NCI-H2081 treated with DMSO at 0.1 percent for 48 hours (cell line): ENCODE measurements at regions not wholly inside any gene's neighbourhood (a gene's known extent, or its start where the extent isn't known, plus 50 kb on each side); places are given as distances from the start of the nearest gene placed in this dataset.
"Not testable (repeated sequence)": the region's sequence is repeated elsewhere in the genome, so short reads cannot be mapped to it uniquely, and the experiment has no call there.

Source experiments
- DNase-seq: peaks from one replicate; lab custom pipeline; 2025; lab: John Stamatoyannopoulos, UW

DNA sequence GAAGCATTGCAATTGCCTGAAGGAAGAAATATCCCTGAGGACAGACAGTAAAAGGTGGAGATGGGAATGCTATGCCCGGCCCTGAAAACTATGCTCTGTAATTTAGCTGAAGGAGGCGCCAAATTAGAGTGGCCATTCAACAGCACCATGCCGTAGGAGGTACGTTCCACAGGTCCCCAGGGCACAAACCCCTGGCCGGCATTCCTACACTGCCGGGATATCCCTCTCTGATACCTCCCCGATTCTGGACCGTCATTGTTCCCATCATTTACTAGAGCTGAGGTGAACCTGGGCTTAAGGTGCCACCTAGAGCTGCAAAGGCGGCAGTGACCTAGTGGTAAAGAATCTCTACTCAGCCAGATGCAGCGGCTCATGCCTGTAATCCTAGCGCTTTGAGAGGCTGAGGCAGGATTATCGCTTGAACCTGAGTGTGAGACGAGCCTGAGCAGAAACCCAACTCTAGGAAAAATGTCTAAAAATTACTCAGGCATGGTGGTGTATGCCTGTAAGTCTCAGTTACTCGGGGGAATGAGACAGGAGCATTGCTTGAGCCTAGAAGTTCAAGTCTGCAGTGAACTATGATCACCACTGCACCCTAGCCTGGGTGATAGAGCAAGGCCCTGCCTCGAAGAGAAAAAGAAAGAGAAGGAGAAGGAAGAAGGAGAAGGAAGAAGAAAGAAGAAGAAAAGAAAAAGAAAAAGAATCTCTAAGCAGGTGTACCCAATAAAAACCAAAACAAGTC lies 53.0 kb upstream of the TNKS2 start:
- DNase-seq, result no peak

DNA sequence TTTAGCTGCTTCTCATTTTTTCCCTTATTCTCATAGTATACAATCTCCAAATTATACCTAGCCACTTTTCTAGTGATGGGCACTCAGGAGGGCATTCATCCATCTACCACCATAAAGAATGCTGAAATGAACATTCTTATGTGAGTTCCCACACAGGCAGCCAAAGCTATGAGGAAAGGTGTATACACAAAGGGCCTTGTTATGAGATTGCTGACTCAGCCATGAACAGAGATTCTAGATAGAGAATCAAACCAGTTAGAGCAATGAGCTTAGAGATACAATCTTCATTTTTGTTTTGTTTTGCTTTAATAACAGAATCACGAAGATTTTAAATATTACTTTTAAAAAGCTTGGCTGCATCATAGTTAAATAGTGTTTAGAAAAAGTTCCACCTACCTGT lies 54.8 kb upstream of the TNKS2 start:
- DNase-seq, result no peak

DNA sequence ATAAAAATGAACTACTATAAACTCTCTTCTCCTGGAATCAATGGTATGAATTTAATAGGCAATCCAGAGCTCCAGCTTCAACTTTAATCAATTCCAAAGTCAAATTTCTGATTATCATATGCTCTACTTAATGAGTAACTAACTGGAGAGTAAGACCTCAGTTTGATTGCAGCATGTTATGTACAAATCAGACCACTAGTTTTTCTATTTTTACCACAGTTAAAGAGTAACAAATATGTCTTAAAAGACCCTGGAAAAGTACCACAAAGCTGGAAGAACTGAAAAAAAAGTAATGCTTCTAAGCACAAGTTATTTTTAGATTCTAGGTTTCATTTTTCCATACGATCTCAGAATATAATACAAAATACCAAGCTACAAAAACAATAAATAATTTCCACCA lies 56.0 kb upstream of the TNKS2 start:
- no peak for DNase-seq

DNA sequence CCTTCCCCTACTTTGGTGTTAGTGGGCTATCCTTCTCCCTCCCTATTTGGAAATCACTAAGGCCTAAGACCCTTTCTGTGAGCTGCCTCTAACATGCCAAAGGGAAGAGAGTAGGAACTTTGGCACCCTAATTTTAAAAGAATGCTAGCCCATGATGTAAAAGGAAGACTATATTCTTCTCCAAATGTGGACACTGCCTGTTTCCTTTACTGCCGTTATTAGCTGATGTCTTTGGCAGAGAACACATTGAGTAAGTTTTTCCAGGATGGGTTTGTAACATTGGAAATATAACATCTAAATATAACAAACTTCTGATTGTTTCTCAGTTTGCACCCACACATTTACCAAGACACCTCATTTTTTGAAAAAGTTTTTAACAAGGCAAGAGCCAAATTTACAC lies 56.9 kb upstream of the TNKS2 start:
- no peak for DNase-seq

DNA sequence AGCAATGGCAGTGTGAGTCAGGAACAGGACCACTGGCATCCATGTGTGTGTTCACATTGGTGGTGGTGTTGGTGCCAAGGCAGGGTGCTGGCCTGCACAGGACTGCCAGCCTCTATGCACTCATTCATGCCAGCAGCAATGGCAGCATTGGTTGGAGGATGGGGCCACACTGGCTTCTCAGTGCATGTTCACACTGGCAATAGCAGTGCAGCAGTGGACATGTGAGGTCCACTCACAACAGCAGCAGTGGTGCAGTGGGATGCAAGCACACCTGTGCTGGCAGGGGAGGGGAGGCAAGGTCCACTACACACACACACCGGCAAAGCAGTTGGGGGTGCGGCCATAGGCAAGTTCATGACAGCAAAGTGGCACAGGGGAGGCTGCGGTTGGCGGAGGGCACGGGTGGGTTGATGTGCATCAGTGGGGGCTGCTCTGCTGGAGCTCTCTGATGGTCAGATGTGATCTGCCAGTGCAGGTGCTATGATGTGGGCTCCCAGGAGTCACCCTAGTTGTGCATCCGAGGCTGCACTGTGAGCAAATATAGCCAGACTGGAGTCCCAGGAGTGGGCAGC lies 57.8 kb upstream of the TNKS2 start:
- no peak for DNase-seq

DNA sequence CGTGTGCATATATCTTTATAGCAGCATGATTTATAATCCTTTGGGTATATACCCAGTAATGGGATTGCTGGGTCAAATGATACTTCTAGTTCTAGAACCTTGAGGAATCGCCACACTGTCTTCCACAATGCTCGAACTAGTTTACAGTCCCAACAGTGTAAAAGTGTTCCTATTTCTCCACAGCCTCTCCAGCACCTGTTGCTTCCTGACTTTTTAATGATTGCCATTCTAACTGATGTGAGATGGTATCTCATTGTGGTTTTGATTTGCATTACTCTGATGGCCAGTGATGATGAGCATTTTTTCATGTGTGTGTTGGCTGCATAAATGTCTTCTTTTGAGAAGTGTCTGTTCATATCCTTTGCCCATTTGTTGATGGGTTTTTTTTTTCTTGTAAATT lies 66.0 kb upstream of the TNKS2 start:
- DNase-seq, result not testable (repeated sequence)

DNA sequence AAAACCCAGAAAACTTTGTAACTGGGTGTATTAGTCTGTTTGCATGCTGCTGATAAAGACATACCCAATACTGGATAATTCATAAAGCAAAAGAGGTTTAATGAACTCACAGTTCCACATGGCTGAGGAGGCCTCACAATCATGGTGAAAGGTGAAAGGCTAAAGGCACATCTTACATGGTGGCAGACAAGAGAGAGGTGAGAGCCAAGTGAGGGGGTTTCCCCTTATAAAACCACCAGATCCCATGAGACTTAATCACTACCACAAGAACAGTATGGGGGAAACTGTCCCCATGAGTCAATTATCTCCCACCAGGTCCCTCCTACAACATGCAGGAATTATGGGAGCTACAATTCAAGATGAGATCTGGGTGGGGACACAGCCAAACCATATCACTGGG lies 68.9 kb upstream of the TNKS2 start:
- DNase-seq, result not testable (repeated sequence)

DNA sequence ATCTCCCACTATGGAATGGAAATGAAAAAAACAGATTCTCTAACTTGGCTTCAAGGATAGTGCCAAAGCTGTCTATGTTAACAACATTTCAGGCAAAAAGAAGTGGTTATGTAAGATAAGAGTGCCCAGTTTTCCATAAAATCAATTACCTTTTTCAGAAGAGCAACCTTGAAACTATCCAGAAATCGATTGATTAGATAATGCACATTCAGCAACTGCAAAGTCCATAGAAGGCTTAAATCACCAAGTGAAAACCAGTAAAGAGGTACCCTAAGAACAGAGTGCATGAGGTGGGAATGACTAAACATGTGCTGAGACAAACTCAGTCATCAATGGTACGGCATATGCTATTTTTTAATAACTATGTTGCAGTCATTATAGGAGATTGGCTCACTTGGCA lies 71.9 kb upstream of the TNKS2 start:
- no peak for DNase-seq

DNA sequence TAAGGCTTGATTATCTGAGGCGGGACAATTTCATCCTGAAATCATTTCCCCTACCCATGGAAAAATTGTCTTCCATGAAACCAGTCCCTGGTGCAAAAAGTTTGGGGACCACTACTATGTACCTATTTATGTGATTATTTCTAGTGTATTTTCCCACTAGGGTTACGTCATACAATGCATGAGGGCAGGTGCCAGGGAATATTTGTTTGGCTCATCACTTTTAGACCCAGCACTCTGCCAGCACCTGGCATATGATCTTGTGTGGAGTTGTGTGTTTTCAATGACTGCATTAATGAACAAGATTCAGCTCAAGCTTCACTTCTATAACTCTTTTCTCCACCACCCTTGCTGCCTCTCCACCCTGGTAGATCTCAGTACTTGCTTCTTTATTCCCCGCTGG lies 73.3 kb upstream of the TNKS2 start:
- DNase-seq, result no peak

DNA sequence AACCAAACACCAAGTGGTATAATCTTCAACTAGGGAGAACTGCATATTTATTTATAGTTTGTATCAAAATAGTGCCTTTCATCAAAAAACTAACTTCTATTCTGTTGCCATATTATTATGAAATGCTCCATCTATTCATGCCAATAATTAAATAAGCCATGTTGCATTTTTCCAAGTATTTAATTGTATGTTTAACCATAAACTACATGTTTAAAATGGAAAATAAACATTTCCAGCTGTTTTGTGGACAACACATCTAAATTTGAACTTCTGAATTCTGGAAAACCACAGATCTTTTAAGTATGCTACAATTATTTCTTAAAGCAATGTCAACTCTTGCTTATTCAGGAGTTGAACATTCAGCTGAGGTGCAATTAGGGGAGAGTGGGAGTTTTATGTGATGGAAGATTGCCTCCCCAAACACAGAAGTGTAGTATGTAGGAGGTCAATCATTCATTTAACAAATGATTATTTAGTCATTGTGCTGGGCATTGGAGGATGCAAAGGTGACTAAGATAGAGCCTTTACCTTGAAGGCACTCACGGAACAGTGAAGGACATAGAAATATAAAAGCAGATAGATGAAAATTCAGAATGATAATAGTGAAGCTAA lies 80.7 kb upstream of the PPP1R3C start:
- no peak for DNase-seq

DNA sequence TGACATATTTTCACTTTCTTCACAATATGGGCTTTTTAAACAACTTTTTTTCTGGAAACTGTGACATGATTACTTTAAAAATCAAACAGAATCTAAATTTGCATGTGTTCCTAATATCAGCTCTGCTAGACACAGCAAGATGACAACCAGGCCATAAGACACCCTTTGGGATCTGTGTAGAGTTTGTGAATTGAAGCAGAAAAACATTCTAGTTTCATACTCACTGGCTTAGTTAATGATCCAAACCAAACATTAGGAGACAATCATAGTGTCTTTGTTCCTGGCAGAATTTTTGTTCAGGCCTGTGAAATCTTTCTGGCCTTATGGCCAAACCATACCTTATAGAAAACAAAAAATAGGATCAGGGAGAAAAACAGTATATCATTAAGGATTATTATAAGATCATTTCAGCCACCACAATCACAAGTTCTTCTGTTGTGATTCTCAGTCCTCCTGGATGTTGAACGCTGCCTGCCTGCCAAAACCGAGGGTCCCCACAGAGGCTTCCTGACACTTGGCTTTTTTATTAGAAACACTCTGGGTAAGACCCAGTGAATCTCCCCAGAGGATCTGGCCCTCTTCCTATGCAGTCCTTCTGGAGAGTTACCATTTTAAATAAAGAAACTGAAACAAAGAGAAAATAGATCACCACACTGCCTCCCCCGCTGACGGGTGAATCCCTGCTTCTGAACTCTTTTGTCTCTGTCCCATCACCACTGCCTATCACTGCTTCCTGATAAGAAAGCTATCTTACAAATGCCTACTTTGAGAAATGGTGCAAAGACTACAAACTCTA lies 79.2 kb upstream of the PPP1R3C start:
- DNase-seq, result no peak

DNA sequence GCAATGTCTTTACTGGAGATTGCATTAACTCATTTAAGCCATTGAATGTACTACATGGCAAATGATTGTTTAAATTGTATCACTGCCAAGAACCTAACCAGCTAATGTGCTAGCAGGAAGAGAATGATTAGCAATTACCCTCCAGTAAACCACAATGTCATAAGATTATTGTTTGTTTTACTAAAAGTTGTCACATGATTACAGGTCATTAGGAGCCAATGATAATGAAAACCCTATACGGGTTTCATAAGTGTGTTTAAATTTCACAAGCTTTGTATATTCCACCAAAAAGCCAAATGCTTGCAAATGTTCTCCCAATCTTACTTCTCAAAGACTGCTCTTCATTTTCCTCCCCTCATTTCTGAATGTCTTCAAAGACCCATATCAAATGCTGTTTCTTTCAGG lies 76.5 kb upstream of the PPP1R3C start:
- DNase-seq, result peak; percentile 75

DNA sequence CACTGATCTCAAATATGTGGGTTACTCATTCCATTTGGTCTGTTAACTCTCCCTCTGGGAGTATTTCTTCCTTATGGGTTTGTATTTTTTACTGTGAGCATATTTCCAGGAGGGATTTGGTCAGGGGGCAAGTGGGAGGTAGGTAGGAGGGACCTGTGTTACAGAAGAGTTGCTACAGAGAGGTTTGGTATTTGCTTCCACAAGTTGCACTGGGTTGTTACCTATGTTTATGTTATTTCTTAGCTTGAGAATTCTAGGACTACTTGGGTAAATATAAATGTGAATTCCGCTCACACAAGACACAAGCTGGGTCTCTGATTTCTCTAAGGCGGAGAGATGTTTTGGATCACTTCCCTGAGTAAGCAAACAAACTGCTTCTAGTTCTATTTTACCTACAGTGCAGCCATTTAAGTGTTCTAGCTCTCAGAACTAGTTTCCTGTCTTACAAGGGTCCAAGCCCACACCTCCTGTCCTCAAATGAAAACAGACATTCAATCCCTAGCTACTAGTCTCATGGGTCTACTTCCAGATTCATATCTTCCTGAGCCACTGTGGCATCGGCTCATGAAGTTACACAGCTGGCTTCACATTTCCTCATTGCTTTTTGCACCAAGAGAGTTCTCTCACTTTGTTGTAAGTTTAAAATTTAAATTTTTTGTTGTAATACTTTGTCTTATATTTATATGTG lies 75.4 kb upstream of the PPP1R3C start:
- no peak for DNase-seq

DNA sequence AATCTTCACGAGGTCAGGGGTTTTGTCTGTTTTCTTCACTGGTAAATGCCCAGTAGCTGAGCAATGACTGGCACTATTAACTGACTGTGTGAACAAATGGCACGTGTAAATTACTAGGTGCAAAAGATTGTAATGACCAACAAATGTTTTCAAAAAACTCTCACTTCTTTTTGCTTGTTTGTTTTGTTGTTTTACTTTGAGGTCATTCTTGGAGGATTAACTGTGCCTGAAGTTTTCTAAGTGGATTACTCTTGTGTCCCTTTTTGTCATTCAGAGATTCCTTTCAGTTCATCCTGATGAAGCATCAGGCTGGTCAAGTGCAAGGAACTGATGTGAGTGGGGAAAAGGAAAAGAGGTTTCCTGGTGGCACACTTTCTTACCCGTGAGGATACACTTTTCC lies 74.4 kb upstream of the PPP1R3C start:
- DNase-seq, result no peak

DNA sequence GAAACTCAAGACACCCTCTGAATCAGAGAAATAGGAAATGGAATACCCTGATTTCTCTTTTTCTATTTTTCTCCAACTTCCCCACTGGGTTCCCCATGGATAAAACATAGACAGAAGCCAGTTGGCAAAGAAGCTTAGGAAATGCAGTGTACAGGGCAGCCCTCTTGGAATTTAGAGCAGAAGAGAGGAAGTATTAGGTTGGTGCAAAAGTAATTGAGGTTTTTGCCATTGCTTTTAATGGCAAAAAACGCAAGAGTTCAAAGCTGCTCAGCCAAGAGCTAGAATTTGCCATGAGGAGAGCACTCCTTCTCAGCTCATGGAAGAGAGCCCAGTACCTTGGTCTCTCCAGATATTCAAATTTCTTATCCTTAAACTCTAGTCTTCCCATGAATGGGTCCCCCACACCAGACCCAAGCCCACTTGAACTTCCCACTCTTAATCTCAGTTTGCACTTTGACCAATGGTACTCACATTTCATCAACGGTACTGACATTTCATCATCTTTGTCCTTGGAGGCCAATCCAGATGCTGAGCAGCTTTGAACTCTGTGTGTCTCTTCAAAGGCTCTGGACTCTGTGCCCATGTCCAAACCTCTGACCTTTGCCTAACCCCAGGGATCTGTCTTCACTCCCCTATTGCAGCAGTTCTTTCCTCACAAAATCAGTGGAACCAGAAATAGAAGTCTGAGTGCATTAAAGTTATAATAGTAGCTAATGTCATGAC lies 73.2 kb upstream of the PPP1R3C start:
- no peak for DNase-seq

DNA sequence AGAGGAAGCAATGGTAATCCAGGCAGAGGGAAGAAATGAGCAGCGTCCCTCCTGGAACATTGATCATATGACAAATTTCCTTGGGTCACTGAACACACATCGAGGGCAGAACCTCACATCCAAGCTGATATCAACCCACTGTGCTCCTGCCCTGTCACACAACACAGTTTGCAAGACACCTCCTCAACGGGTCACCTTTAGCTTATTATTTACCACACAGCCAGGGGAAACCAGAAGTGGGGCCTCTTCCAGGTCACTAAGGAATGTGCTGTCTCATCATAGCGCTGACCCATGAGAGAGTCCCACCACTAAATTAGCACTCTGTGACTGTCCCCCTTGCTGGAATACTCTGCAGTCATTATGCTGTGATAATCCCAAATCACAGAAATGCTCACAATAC lies 69.7 kb upstream of the PPP1R3C start:
- DNase-seq, result no peak

DNA sequence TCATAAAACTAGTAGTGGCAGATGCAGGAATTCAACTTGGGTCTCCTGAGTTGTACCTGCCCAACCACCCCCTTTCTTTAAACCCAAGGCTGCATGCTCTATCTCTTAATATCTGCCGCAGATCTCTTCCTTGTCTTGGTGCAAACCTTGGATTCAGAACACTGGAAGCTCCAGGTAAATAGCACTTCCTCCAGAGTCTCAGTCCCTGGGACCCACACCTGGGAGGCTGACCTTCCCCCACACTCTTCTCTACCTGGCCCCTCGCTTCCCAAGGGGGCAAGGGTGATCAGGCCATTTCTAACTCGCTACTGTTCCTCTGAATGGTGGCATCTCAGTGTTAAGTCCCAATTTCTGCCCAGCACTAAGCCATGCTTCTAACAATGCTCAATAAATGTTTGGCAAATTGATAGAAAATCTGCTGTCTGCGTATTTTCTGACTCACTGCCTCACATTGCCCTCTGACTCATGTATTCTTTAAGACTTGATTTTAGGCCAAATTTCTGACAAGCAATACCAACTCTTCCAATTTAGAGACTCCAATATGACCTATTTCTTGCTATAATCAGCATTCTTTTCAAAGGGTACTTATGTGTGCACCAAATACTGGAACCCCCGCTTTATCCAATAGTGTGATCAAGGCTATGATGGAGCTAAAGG lies 68.0 kb upstream of the PPP1R3C start:
- DNase-seq, result no peak

DNA sequence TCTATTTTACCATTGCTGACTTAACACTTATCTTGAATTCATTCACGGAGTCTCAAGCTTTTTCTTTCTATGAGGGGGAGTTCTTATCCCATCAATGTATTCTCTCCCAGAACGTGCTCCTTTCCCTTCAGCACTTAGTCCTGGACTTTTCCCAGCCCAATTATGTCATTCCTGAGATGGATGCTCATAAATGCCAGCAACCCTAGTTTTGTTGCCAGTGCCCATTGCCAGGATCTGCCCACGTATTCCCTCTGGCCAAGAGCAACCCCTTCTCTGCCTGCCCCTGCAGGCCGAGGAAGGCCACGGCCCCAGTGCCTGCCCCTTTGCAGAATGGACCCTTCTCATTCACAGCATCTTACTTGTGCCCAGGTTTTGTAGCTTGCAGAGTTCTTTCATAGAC lies 67.4 kb upstream of the PPP1R3C start:
- DNase-seq, result no peak

DNA sequence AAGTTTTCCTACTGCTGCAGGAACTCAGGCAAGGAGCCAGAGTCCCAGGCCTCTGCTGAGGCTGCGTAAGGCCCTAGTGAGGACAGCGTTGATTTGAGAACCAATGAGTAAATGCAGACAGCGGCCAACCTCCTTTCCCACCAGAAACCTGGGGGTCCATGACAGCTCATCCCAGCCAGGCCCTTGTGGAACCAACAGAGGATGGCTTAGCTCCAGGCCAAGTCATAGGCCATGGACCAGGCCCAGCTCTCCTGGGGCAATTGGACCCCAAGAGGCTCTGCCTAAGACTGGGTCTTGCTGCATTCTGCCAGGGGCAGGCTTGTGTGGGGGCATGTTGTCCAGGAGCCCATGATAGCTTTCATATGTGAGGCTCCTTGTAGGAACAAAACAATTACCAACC lies 65.4 kb upstream of the PPP1R3C start:
- no peak for DNase-seq

DNA sequence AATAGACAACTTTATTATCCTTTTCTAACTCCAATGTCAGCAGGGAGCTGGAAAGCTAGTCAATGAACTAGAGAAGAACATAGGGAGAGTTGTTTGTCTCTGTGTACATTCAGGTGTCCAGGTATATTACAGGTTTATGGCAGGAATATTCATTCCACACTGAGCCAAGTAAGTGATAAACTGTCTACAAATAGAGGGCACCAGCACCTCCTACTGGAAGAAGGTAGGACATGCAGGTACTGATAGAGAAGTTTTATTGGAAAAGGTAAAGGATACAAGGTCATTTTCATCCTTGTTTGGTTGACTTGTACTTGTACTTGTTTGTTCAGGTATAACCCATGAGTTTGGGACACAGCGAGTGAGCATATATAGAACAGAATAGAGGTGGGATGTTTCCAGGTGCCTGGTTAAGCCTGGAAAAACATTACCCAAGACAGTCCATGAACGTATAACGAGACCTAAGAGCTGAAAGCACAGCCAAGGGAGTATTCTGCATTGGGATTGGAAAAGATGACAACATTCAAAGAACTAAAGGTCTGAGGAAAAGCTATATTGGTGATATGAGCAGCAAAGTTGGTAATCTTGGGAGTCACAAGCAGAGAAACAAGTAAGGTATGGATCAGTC lies 61.4 kb upstream of the PPP1R3C start:
- no peak for DNase-seq

DNA sequence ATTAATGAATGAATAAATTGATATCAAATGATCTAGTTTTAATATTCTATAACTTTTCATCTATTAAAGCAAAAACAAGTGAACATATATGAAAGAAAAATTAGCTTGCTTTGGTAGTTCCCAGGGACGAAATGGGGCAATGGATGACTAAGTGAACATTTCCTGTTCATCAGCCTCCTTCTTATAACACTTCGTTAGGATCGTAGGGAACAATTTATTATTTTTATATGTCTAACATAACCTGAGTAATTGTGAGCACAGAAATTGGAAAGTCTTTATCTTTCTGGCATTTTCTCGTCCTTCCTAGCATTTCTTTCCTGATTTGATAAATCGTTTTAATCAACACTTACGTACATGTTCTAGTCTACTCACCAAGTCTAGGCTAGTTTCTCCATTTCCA lies 59.1 kb upstream of the PPP1R3C start:
- DNase-seq, result no peak
